PC-3 (cell line): ENCODE measurements at regions not wholly inside any gene's neighbourhood (a gene's known extent, or its start where the extent isn't known, plus 50 kb on each side); places are given as distances from the start of the nearest gene placed in this dataset.

ENCODE experiments used
- CTCF ChIP-seq: fragments of 300-600 bp; sonication (generic); conservative IDR thresholded peaks from 2 replicates; pipeline ENCODE4 v1.5.1; 2017; ENCODE audit warnings: antibody characterized with exemption, low read depth, mild to moderate bottlenecking, low read length
- EZH2 ChIP-seq: fragments of 300-600 bp; sonication (generic); IDR thresholded peaks from one replicate; pipeline ENCODE4 v1.6.1; 2017; ENCODE audit warnings: antibody characterized with exemption, mild to moderate bottlenecking, low read length; ENCODE audit not compliant: unreplicated experiment

GRCh38 chr11:35876786-35877185 lies 67.1 kb upstream of the LDLRAD3 start:
- TF ChIP-seq CTCF (no peak), EZH2 (no peak)
